Left lung (tissue), 4 donors: ENCODE measurements at regions not wholly inside any gene's neighbourhood (a gene's known extent, or its start where the extent isn't known, plus 50 kb on each side); places are given as distances from the start of the nearest gene placed in this dataset.

Experiments used
- ATAC-seq: fragments of 200-7000 bp; cut with Tn5 transposase; one replicate; pipeline ENCODE4 v1.9.1; 2020; ENCODE audit warnings: moderate library complexity
- DNase-seq, 4 donors: peaks; one replicate each; pipeline ENCODE4 v3.0.0-alpha.2; 2013 to 2020
- H3K27ac ChIP-seq, 2 donors: fragments of 200-600 bp; sonication (generic) in 1 of 2; one replicate each; pipeline versions ENCODE4 v1.5.0 to v1.8.0; 2020 to 2021
- H3K27me3 ChIP-seq, 2 donors: fragments of 200-600 bp; sonication (generic) in 1 of 2; one replicate each; pipeline versions ENCODE4 v1.5.0 to v1.8.0; 2020 to 2021
- H3K36me3 ChIP-seq, 2 donors: fragments of 200-600 bp; sonication (generic) in 1 of 2; one replicate each; pipeline versions ENCODE4 v1.5.0 to v1.8.0; 2020 to 2021
- H3K4me1 ChIP-seq, 2 donors: fragments of 200-600 bp; one replicate each; pipeline ENCODE4 v1.8.0; 2021
- H3K4me3 ChIP-seq, 2 donors: fragments of 200-600 bp; sonication (generic) in 1 of 2; one replicate each; pipeline versions ENCODE4 v1.5.0 to v1.8.0; 2020 to 2021; ENCODE audit warnings: mild to moderate bottlenecking in 1 of 2
- H3K9me3 ChIP-seq, 2 donors: fragments of 200-600 bp; sonication (generic) in 1 of 2; one replicate each; pipeline versions ENCODE4 v1.5.0 to v1.8.0; 2020 to 2021
- intact Hi-C, 2 donors: fragments of 100-400 bp; cut with DNase I; formaldehyde crosslinking; loops; one replicate each; pipeline versions ENCODE4 v1.11.2 to v1.14.2; 2022
- TF ChIP-seq, protein P1 (sequence below), 2 donors: fragments of 200-600 bp; sonication (generic) in 1 of 2; IDR thresholded peaks; one replicate each; pipeline versions ENCODE4 v1.5.0 to v1.8.0; 2021; ENCODE audit warnings: antibody characterized with exemption in 2 of 2
- donor health status: DM: no; HTN: yes; CAD: no.
- donor health status: DM: no; HTN: no; CAD: no.

- no peak for ATAC-seq
- TF ChIP-seq, protein P1, sequence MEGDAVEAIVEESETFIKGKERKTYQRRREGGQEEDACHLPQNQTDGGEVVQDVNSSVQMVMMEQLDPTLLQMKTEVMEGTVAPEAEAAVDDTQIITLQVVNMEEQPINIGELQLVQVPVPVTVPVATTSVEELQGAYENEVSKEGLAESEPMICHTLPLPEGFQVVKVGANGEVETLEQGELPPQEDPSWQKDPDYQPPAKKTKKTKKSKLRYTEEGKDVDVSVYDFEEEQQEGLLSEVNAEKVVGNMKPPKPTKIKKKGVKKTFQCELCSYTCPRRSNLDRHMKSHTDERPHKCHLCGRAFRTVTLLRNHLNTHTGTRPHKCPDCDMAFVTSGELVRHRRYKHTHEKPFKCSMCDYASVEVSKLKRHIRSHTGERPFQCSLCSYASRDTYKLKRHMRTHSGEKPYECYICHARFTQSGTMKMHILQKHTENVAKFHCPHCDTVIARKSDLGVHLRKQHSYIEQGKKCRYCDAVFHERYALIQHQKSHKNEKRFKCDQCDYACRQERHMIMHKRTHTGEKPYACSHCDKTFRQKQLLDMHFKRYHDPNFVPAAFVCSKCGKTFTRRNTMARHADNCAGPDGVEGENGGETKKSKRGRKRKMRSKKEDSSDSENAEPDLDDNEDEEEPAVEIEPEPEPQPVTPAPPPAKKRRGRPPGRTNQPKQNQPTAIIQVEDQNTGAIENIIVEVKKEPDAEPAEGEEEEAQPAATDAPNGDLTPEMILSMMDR (IDR thresholded peaks at IDR 0.05) = no peak
- DNase-seq = no peak
- H3K4me3 ChIP-seq = no peak overlapping the region
- intact Hi-C loops = no loop called here
- no peak overlapping the region for H3K27ac ChIP-seq
- no peaks in the 10 kb centered on the region for H3K36me3 ChIP-seq
- H3K4me1 ChIP-seq = no peaks in the 10 kb centered on the region
- no peaks in the 10 kb centered on the region for H3K9me3 ChIP-seq
- no peaks in the 10 kb centered on the region for H3K27me3 ChIP-seq
These were observed 120.6 kb upstream of the EPHA3 start for GRCh38 chr3:88986834-88987233.

DNA sequence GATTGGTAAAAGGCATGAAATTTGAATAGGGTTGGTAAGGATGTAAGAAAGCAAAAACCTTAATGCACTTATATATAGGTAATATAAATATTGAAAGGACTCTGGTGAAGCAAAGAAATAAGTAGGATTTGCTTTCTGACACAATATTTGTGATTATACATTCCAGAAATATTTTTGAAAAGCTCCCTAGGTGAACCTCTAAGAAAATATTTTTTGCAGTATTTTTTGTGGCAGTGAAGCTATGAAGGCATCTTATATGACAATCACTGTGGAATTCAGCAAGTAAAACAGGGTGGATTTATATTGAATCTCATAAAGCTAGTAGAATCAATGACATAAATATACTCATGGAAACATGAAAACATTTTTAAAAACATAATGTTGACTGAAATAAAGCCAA is 119.6 kb upstream of the EPHA3 start:
- Histone ChIP-seq H3K4me1 (no peaks in the 10 kb centered on the region), H3K36me3 (no peaks in the 10 kb centered on the region), H3K9me3 (no peaks in the 10 kb centered on the region), H3K27ac (no peak overlapping the region), H3K27me3 (no peaks in the 10 kb centered on the region), H3K4me3 (no peak overlapping the region)
- ATAC-seq = no peak
- TF ChIP-seq, protein P1 (IDR thresholded peaks at IDR 0.05) = no peak
- intact Hi-C loops = no loop called here
- DNase-seq = no peak

- H3K4me1 ChIP-seq = no peaks in the 10 kb centered on the region
- H3K9me3 ChIP-seq = no peaks in the 10 kb centered on the region
- no peak overlapping the region for H3K27ac ChIP-seq
- no peaks in the 10 kb centered on the region for H3K27me3 ChIP-seq
- TF ChIP-seq, protein P1 (IDR thresholded peaks at IDR 0.05) = no peak
- no peak for ATAC-seq
- intact Hi-C loops = no loop called here
- no peaks in the 10 kb centered on the region for H3K36me3 ChIP-seq
- H3K4me3 ChIP-seq = no peak overlapping the region
- DNase-seq = no peak
These were observed 118.5 kb upstream of the EPHA3 start for GRCh38 chr3:88988906-88989305.

DNA sequence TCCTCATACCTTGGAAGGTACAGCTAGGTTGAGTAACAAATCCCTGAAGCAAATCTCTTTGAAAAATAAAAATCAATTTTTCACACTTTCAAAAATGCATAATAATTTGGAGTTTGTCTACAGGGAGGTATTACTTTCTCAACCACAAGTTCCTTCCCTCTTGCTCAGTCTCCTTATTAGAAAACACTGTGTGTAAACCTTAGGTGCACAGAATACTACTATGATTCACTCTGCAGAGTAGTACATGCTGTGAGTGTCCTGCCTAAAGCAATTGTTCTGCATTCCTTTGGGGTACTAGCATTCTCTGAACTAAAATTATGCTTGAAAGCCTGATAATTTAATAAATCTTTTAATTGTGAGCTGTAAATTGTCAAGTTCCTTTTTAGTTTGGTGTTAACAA is 115.9 kb upstream of the EPHA3 start:
- no peaks in the 10 kb centered on the region for H3K9me3 ChIP-seq
- no peak overlapping the region for H3K4me3 ChIP-seq
- ATAC-seq = no peak
- no peaks in the 10 kb centered on the region for H3K36me3 ChIP-seq
- no peak overlapping the region for H3K27ac ChIP-seq
- TF ChIP-seq, protein P1 (IDR thresholded peaks at IDR 0.05) = no peak
- no peaks in the 10 kb centered on the region for H3K27me3 ChIP-seq
- intact Hi-C loops = no loop called here
- H3K4me1 ChIP-seq = no peaks in the 10 kb centered on the region
- no peak for DNase-seq

DNA sequence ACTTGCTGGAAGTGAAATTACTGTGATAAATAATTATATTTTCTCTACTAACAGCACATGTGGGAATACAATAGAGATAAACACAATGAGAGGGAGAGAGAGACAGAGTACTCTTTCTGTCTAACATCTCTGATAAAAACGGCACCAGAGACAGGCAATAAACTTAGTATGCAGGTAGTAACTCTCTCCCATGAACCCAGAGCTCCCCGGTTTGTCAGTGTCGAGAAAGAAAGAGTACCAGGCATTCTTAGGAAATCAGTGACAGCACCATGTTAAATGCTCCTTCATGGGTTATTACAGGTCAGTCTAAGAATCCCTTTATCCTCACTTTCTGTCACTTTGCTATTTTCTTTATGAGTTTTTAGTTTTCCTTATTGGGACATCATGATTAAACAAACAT is 110.7 kb upstream of the EPHA3 start:
- Histone ChIP-seq H3K27me3 (no peaks in the 10 kb centered on the region), H3K4me1 (no peaks in the 10 kb centered on the region), H3K27ac (no peak overlapping the region), H3K9me3 (no peaks in the 10 kb centered on the region), H3K36me3 (no peaks in the 10 kb centered on the region), H3K4me3 (no peak overlapping the region)
- intact Hi-C loops = no loop called here
- TF ChIP-seq, protein P1 (IDR thresholded peaks at IDR 0.05) = no peak
- DNase-seq (no peak), ATAC-seq (no peak)
